ENCODE measurements at regions not wholly inside any gene's neighbourhood (a gene's known extent, or its start where the extent isn't known, plus 50 kb on each side); places are given as distances from the start of the nearest gene placed in this dataset.

DNA sequence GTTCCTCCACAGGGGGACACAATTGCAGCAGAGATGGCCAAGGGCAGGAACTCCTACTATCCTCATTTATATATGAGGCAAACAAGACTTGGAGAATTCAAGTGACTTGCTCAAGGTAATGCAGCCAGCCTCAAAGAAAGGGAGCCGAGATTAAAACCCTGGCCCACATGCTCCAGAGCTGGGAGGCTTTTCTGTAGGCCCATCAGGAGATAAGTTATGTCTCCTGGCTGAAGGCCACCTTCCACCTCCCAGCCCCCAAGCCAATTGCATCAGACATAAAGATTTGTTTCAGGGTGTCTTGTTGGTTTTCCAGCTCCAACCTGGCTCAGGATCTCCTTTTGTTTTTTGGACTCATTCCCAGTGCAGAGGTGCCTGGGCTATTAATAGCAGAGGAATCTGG, 59.5 kb downstream of the SMIM38 start:
- Mint-ChIP-seq H3K4me1 (ENCODE audit: insufficient read depth, unreplicated experiment) (peaks cover 17% of the 10 kb centered on the region), H3K27me3 (ENCODE audit: insufficient read depth, unreplicated experiment) (peaks cover 1% of the 10 kb centered on the region), H3K9me3 (ENCODE audit: unreplicated experiment) (no peaks in the 10 kb centered on the region), H3K27ac (ENCODE audit: low read depth, unreplicated experiment) (no peak overlapping the region), H3K4me3 (ENCODE audit: unreplicated experiment) (no peak overlapping the region), H3K36me3 (ENCODE audit: insufficient read depth, unreplicated experiment) (no peaks in the 10 kb centered on the region)
- POLR2A ChIA-PET, result interaction anchor here (1.0 kb wide), 1 partner anchor 14 kb away, joined by 3 read pairs; no protein-coding TSS in a partner anchor
- intact Hi-C loops (cut with micrococcal nuclease), result no loop called here
- peak; percentile 35 for DNase-seq (ENCODE audit: unreplicated experiment)
- TF ChIP-seq, protein P1, sequence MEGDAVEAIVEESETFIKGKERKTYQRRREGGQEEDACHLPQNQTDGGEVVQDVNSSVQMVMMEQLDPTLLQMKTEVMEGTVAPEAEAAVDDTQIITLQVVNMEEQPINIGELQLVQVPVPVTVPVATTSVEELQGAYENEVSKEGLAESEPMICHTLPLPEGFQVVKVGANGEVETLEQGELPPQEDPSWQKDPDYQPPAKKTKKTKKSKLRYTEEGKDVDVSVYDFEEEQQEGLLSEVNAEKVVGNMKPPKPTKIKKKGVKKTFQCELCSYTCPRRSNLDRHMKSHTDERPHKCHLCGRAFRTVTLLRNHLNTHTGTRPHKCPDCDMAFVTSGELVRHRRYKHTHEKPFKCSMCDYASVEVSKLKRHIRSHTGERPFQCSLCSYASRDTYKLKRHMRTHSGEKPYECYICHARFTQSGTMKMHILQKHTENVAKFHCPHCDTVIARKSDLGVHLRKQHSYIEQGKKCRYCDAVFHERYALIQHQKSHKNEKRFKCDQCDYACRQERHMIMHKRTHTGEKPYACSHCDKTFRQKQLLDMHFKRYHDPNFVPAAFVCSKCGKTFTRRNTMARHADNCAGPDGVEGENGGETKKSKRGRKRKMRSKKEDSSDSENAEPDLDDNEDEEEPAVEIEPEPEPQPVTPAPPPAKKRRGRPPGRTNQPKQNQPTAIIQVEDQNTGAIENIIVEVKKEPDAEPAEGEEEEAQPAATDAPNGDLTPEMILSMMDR (IDR thresholded peaks at IDR 0.05; ENCODE audit: unreplicated experiment), result no peak
- BruUV-seq (replicated peaks), result no TSS peak
- CTCF ChIA-PET, result interaction anchor here (0.6 to 0.7 kb wide), 2 partner anchors 78 to 632 kb away, joined by 3 to 5 read pairs; no protein-coding TSS in a partner anchor

DNA sequence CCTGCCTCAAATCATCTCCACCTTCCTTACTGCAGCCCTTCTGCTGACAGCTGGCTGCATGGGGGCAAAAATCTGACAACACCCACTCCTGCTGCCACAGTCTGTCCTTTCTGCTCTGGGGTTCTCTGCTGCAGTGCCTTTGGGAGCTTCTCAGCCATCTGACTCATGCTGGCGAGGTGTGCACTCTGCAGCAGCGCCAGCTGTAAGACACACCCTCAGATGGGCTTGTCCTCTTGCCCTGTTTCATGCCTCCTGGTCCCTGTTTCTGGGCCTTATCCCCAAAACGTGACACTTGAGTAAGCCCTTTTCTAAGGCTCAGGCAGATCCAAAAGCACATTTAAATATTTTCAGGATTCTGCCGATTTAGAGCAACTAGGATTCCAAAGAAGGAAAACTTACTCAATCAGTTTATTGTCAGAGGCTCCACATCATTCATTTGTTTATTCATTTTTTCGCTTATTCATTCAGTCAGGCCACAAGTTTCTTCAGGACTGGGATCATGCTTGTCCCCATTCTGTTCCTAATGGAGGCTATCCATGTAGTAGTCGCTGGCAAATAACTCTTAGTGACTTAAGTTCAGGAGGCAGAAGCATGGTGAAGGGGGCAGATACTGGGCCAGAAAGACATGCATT, 60.2 kb downstream of the SMIM38 start:
- intact Hi-C loops (cut with micrococcal nuclease), result no loop called here
- POLR2A ChIA-PET, result interaction anchor here (0.7 to 1.0 kb wide), 2 partner anchors 13 to 423 kb away, joined by 3 to 5 read pairs; no protein-coding TSS in a partner anchor
- CTCF ChIA-PET, result no interaction called here
- DNase-seq (ENCODE audit: unreplicated experiment), result peak; percentile 59
- no peak overlapping the region for H3K4me3 Mint-ChIP-seq (ENCODE audit: unreplicated experiment)
- no TSS peak for BruUV-seq (replicated peaks)
- H3K36me3 Mint-ChIP-seq (ENCODE audit: insufficient read depth, unreplicated experiment), result no peaks in the 10 kb centered on the region
- peaks cover 17% of the 10 kb centered on the region for H3K4me1 Mint-ChIP-seq (ENCODE audit: insufficient read depth, unreplicated experiment)
- H3K27me3 Mint-ChIP-seq (ENCODE audit: insufficient read depth, unreplicated experiment), result no peaks in the 10 kb centered on the region
- H3K27ac Mint-ChIP-seq (ENCODE audit: low read depth, unreplicated experiment), result no peak overlapping the region
- no peaks in the 10 kb centered on the region for H3K9me3 Mint-ChIP-seq (ENCODE audit: unreplicated experiment)
- TF ChIP-seq, protein P1 (IDR thresholded peaks at IDR 0.05; ENCODE audit: unreplicated experiment), result no peak

DNA sequence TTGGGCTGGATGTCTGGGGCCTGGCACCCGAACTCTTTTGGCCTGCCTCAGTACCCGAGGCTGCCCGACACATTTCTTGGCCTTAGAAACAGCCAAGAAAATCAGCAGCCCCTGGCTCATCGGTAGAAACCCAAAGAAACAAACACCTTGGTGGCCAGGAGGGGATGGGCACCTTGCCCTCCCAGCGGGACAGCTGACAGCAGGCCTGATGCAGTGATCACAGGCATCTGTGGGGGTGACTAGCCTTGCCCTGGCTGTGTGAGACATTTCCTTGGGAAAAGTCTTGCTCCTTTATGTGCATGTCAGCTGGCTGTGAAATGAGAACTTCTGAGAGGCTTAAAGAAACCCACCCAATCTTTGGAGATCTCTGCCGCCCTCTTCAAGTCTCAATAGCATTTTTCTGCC, 60.9 kb downstream of the SMIM38 start:
- H3K36me3 Mint-ChIP-seq (ENCODE audit: insufficient read depth, unreplicated experiment), result no peaks in the 10 kb centered on the region
- peaks cover 17% of the 10 kb centered on the region for H3K4me1 Mint-ChIP-seq (ENCODE audit: insufficient read depth, unreplicated experiment)
- no TSS peak for BruUV-seq (replicated peaks)
- no peak overlapping the region for H3K4me3 Mint-ChIP-seq (ENCODE audit: unreplicated experiment)
- H3K9me3 Mint-ChIP-seq (ENCODE audit: unreplicated experiment), result no peaks in the 10 kb centered on the region
- H3K27me3 Mint-ChIP-seq (ENCODE audit: insufficient read depth, unreplicated experiment), result no peaks in the 10 kb centered on the region
- intact Hi-C loops (cut with micrococcal nuclease), result no loop called here
- CTCF ChIA-PET, result no interaction called here
- no peak overlapping the region for H3K27ac Mint-ChIP-seq (ENCODE audit: low read depth, unreplicated experiment)
- POLR2A ChIA-PET, result interaction anchor here (1.0 kb wide), 1 partner anchor 58 kb away, joined by 3 read pairs; no protein-coding TSS in a partner anchor
- TF ChIP-seq, protein P1 (IDR thresholded peaks at IDR 0.05; ENCODE audit: unreplicated experiment), result no peak
- DNase-seq (ENCODE audit: unreplicated experiment), result no peak

DNA sequence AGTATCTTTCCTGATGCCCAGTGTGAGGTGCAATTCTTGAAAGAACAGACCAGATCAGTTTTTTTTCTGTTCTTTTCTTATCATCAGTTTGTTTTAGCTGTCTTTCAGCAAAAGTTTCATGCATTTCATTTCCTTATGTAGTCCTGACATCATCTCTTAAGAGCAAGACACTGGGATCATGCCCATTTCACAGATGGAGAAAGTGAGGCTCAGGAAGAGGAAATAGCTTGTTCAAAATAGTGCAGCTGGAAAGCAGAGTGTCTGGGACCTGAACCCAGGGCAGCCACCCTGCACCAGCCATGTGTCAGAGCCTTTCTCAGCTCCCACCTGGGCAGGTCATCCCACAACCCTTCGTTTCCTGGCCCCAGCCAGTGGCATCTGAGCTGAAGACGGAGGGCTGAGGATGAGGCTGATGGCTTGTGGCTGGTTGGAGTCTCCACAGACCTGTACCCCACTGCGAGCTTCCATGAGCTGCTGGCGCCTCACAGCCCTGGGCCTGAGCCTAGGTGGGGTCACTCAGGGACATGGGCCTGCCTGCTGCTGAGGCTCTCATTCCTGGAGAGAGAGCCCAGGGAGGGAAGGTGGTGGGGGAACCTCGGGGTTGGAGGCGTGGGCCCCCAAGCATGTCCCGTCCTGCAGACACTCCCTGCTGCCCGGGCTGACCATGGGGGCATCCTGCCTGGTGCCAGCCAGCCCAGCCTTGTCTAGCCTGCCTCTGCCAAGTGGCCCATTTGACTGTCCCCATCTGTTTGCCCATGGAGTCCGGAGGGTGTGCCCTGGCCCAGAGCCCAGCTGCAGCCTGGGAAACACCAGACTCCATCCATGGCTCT, 61.8 kb downstream of the SMIM38 start:
- ChIA-PET CTCF (interaction anchor here (0.6 kb wide), 1 partner anchor 85 kb away, joined by 4 read pairs; no protein-coding TSS in a partner anchor), POLR2A (interaction anchor here (1.0 kb wide), 1 partner anchor 57 kb away, joined by 3 read pairs; no protein-coding TSS in a partner anchor)
- BruUV-seq (replicated peaks), result no TSS peak
- Mint-ChIP-seq H3K4me3 (ENCODE audit: unreplicated experiment) (no peak overlapping the region), H3K27me3 (ENCODE audit: insufficient read depth, unreplicated experiment) (no peaks in the 10 kb centered on the region), H3K4me1 (ENCODE audit: insufficient read depth, unreplicated experiment) (peaks cover 17% of the 10 kb centered on the region), H3K36me3 (ENCODE audit: insufficient read depth, unreplicated experiment) (no peaks in the 10 kb centered on the region), H3K9me3 (ENCODE audit: unreplicated experiment) (no peaks in the 10 kb centered on the region), H3K27ac (ENCODE audit: low read depth, unreplicated experiment) (no peak overlapping the region)
- no peak for DNase-seq (ENCODE audit: unreplicated experiment)
- intact Hi-C loops (cut with micrococcal nuclease), result no loop called here
- TF ChIP-seq, protein P1 (IDR thresholded peaks at IDR 0.05; ENCODE audit: unreplicated experiment), result no peak
